Suprapubic skin (tissue), 4 donors: ENCODE measurements at regions not wholly inside any gene's neighbourhood (a gene's known extent, or its start where the extent isn't known, plus 50 kb on each side); places are given as distances from the start of the nearest gene placed in this dataset.
"Not testable (repeated sequence)": the region's sequence is repeated elsewhere in the genome, so short reads cannot be mapped to it uniquely, and the experiment has no call there.

Source experiments
- DNase-seq, 2 donors: peaks; one replicate each; pipeline ENCODE4 v3.0.0-alpha.2; 2019; ENCODE audit warnings: low spot score in 2 of 2
- H3K27ac ChIP-seq: fragments of 200-600 bp; sonication (generic); one replicate; pipeline ENCODE4 v1.5.1; 2019
- H3K27me3 ChIP-seq: fragments of 200-600 bp; sonication (generic); one replicate; pipeline ENCODE4 v1.5.1; 2019
- H3K36me3 ChIP-seq: fragments of 200-600 bp; sonication (generic); one replicate; pipeline ENCODE4 v1.5.1; 2019
- H3K4me1 ChIP-seq: fragments of 200-600 bp; sonication (generic); one replicate; pipeline ENCODE4 v1.5.1; 2019
- H3K4me3 ChIP-seq: fragments of 200-600 bp; sonication (generic); one replicate; pipeline ENCODE4 v1.5.1; 2019; ENCODE audit warnings: mild to moderate bottlenecking
- H3K9me3 ChIP-seq: fragments of 200-600 bp; sonication (generic); one replicate; pipeline ENCODE4 v1.5.1; 2019
- CTCF ChIP-seq, 2 donors: fragments of 200-600 bp in 1 of 2; fragments of 450-650 bp in 1 of 2; sonication (generic) in 1 of 2; IDR thresholded peaks; one replicate each; pipeline ENCODE4 v1.5.1; 2016 to 2019; ENCODE audit warnings: antibody characterized with exemption in 2 of 2, mild to moderate bottlenecking in 1 of 2, moderate library complexity in 1 of 2
- EP300 ChIP-seq: sonication (generic); formaldehyde crosslinking; IDR thresholded peaks from one replicate; pipeline ENCODE4 v1.6.1; 2017; ENCODE audit warnings: antibody characterized with exemption
- POLR2A ChIP-seq, 2 donors: fragments of 450-650 bp; IDR thresholded peaks; one replicate each; pipeline ENCODE4 v1.6.1; 2017; ENCODE audit warnings: antibody characterized with exemption in 2 of 2, mild to moderate bottlenecking in 2 of 2, moderate library complexity in 2 of 2
- POLR2AphosphoS5 ChIP-seq, 3 donors: sonication (generic); formaldehyde crosslinking; IDR thresholded peaks; one replicate each; pipeline ENCODE4 v1.6.1; 2017; ENCODE audit warnings: antibody characterized with exemption in 3 of 3
- WGBS: methylation state at CpG from one replicate; pipeline ENCODE4 v1.1.5; 2018; 5-methylcytosine and 5-hydroxymethylcytosine counted together

GRCh38 chr2:134052173-134052572, 201.7 kb upstream of the MGAT5 start:
- WGBS: 75% methylated on average over 4 of the region's 4 CpGs

GRCh38 chr2:134056173-134056572, 197.7 kb upstream of the MGAT5 start:
- DNase-seq: no peak
- Histone ChIP-seq H3K4me3 (no peak overlapping the region), H3K9me3 (no peaks in the 10 kb centered on the region), H3K36me3 (no peaks in the 10 kb centered on the region), H3K4me1 (no peaks in the 10 kb centered on the region), H3K27ac (no peak overlapping the region), H3K27me3 (no peaks in the 10 kb centered on the region)
- WGBS: 73% methylated on average over 2 of the region's 2 CpGs
- no peak for TF ChIP-seq POLR2A (IDR thresholded peaks at IDR 0.05)
- TF ChIP-seq CTCF (IDR thresholded peaks at IDR 0.05): no peak
- TF ChIP-seq EP300: no peak
- TF ChIP-seq POLR2AphosphoS5 (IDR thresholded peaks at IDR 0.05): no peak

More at GRCh38 chr2:134052173-134052572, 201.7 kb upstream of the MGAT5 start:
- no peaks in the 10 kb centered on the region for H3K27me3 ChIP-seq
- TF ChIP-seq POLR2A (IDR thresholded peaks at IDR 0.05) (no peak), EP300 (no peak), CTCF (IDR thresholded peaks at IDR 0.05) (no peak), POLR2AphosphoS5 (IDR thresholded peaks at IDR 0.05) (no peak)
- H3K4me1 ChIP-seq: no peaks in the 10 kb centered on the region
- no peak overlapping the region for H3K4me3 ChIP-seq
- no peaks in the 10 kb centered on the region for H3K36me3 ChIP-seq
- no peaks in the 10 kb centered on the region for H3K9me3 ChIP-seq
- DNase-seq: no peak
- no peak overlapping the region for H3K27ac ChIP-seq

GRCh38 chr2:134061066-134061465, 192.8 kb upstream of the MGAT5 start:
- not testable (repeated sequence) for H3K4me1 ChIP-seq, DNase-seq
- 85% methylated on average over 8 of the region's 8 CpGs for WGBS

GRCh38 chr2:134062235-134062634, 191.6 kb upstream of the MGAT5 start:
- not testable (repeated sequence) for DNase-seq, H3K27me3 ChIP-seq

More at GRCh38 chr2:134061066-134061465, 192.8 kb upstream of the MGAT5 start:
- H3K27me3 ChIP-seq, H3K4me3 ChIP-seq, H3K9me3 ChIP-seq, H3K27ac ChIP-seq, H3K36me3 ChIP-seq: not testable (repeated sequence)

GRCh38 chr2:134063916-134064315, 190.0 kb upstream of the MGAT5 start:
- not testable (repeated sequence) for H3K27me3 ChIP-seq, H3K9me3 ChIP-seq, H3K4me3 ChIP-seq, H3K27ac ChIP-seq, H3K4me1 ChIP-seq, DNase-seq, H3K36me3 ChIP-seq
- WGBS: 100% methylated on average over 1 of the region's 27 CpGs

More at GRCh38 chr2:134062235-134062634, 191.6 kb upstream of the MGAT5 start:
- 85% methylated on average over 3 of the region's 3 CpGs for WGBS
- not testable (repeated sequence) for H3K27ac ChIP-seq, H3K4me1 ChIP-seq, H3K36me3 ChIP-seq, H3K4me3 ChIP-seq, H3K9me3 ChIP-seq

- no peaks in the 10 kb centered on the region for H3K36me3 ChIP-seq
- 89% methylated on average over 6 of the region's 6 CpGs for WGBS
- no peaks in the 10 kb centered on the region for H3K27me3 ChIP-seq
- DNase-seq: no peak
- H3K4me1 ChIP-seq: no peaks in the 10 kb centered on the region
- no peaks in the 10 kb centered on the region for H3K9me3 ChIP-seq
- no peak overlapping the region for H3K27ac ChIP-seq
- H3K4me3 ChIP-seq: no peak overlapping the region
- no peak for TF ChIP-seq EP300
- no peak for TF ChIP-seq POLR2AphosphoS5 (IDR thresholded peaks at IDR 0.05)
- TF ChIP-seq POLR2A (IDR thresholded peaks at IDR 0.05): no peak
- no peak for TF ChIP-seq CTCF (IDR thresholded peaks at IDR 0.05)
Observed at GRCh38 chr2:134070281-134070741, 183.6 kb upstream of the MGAT5 start.

GRCh38 chr2:134072341-134072740, 181.5 kb upstream of the MGAT5 start:
- Histone ChIP-seq H3K27ac (no peak overlapping the region), H3K4me1 (no peaks in the 10 kb centered on the region), H3K27me3 (no peaks in the 10 kb centered on the region), H3K36me3 (no peaks in the 10 kb centered on the region), H3K9me3 (no peaks in the 10 kb centered on the region), H3K4me3 (no peak overlapping the region)
- no peak for TF ChIP-seq EP300
- no peak for TF ChIP-seq POLR2A (IDR thresholded peaks at IDR 0.05)
- no peak for TF ChIP-seq CTCF (IDR thresholded peaks at IDR 0.05)
- TF ChIP-seq POLR2AphosphoS5 (IDR thresholded peaks at IDR 0.05): no peak
- 59% methylated on average over 1 of the region's 1 CpG for WGBS
- DNase-seq: no peak
